GM23248 (cell line): ENCODE measurements at regions not wholly inside any gene's neighbourhood (a gene's known extent, or its start where the extent isn't known, plus 50 kb on each side); places are given as distances from the start of the nearest gene placed in this dataset.

Experiments
- EZH2 ChIP-seq: fragments of 200-600 bp; sonication (generic); IDR thresholded peaks from 2 replicates; pipeline ENCODE4 v1.6.1; 2018; ENCODE audit warnings: antibody characterized with exemption, mild to moderate bottlenecking; ENCODE audit not compliant: insufficient read depth, poor library complexity, severe bottlenecking
- EZH2phosphoT487 ChIP-seq: fragments of 200-600 bp; sonication (generic); IDR thresholded peaks from 2 replicates; pipeline ENCODE4 v1.6.1; 2018; ENCODE audit warnings: antibody characterized with exemption, moderate library complexity, mild to moderate bottlenecking, low read depth; ENCODE audit not compliant: insufficient read depth

- TF ChIP-seq EZH2 (no peak), EZH2phosphoT487 (no peak)
Observed at GRCh38 chr5:2141254-2142000, 258.7 kb upstream of the IRX4 start.
